Transverse colon (tissue), 4 donors: ENCODE measurements at regions not wholly inside any gene's neighbourhood (a gene's known extent, or its start where the extent isn't known, plus 50 kb on each side); places are given as distances from the start of the nearest gene placed in this dataset.

Experiments
- DNase-seq: peaks from one replicate; pipeline ENCODE4 v3.0.0-alpha.2; 2019
- H3K27ac ChIP-seq, 4 donors: fragments of 200-600 bp; sonication (generic); 2 replicates each; pipeline ENCODE4 v1.5.1; 2016 to 2018; ENCODE audit warnings: inconsistent platforms in 4 of 4
- H3K27me3 ChIP-seq: fragments of 200-600 bp; sonication (generic); 2 replicates; pipeline ENCODE4 v1.5.1; 2017; ENCODE audit warnings: inconsistent platforms
- H3K36me3 ChIP-seq, 4 donors: fragments of 200-600 bp; sonication (generic); 2 replicates each; pipeline ENCODE4 v1.5.1; 2017 to 2019; ENCODE audit warnings: inconsistent platforms in 4 of 4
- H3K4me1 ChIP-seq, 4 donors: fragments of 200-600 bp; sonication (generic); 2 replicates each; pipeline ENCODE4 v1.5.1; 2017 to 2020; ENCODE audit warnings: inconsistent platforms in 4 of 4
- H3K4me3 ChIP-seq, 4 donors: fragments of 200-600 bp; sonication (generic); 1 replicate in 1 of 4; 2 replicates in 3 of 4; pipeline versions ENCODE4 v1.5.1 to v1.6.1; 2017 to 2019; ENCODE audit warnings: inconsistent platforms in 4 of 4
- H3K9me3 ChIP-seq, 2 donors: fragments of 200-600 bp; sonication (generic); 2 replicates each; pipeline ENCODE4 v1.5.1; 2017 to 2019; ENCODE audit warnings: inconsistent platforms in 2 of 2
- EP300 ChIP-seq: sonication (generic); formaldehyde crosslinking; IDR thresholded peaks from one replicate; pipeline ENCODE4 v1.6.1; 2017; ENCODE audit warnings: antibody characterized with exemption, low read depth
- POLR2A ChIP-seq: fragments of 450-650 bp; IDR thresholded peaks from one replicate; pipeline ENCODE4 v1.6.1; 2016; ENCODE audit warnings: antibody characterized with exemption, mild to moderate bottlenecking, moderate library complexity
- POLR2AphosphoS5 ChIP-seq, 3 donors: sonication (generic); formaldehyde crosslinking; IDR thresholded peaks; one replicate each; pipeline ENCODE4 v1.6.1; 2016; ENCODE audit warnings: antibody characterized with exemption in 3 of 3
- WGBS, 2 donors: methylation state at CpG; one replicate each; pipeline ENCODE4 v1.1.5; 2018; ENCODE audit warnings: low coverage in 1 of 2; 5-methylcytosine and 5-hydroxymethylcytosine counted together
- in situ Hi-C, 4 donors: fragments of 200-750 bp; cut with MboI; loops; one replicate each; pipeline versions ENCODE4 v1.15.0 to v1.15.1; 2017; ENCODE audit warnings: low sequenced_read_pairs in 3 of 4, low pct_ligation_motif_present in 1 of 4, low pct_unique_long_range_greater_than_20kb in 1 of 4
- intact Hi-C: fragments of 100-400 bp; cut with DNase I; formaldehyde crosslinking; loops from one replicate; pipeline ENCODE4 v1.15.1; 2023; ENCODE audit warnings: low total_unique reads
- TF ChIP-seq, protein P1 (sequence below), 5 experiments: fragments of 200-600 bp in 3 of 5; fragments of 450-650 bp in 2 of 5; sonication (generic) in 3 of 5; IDR thresholded peaks; 1 replicate in 2 of 5; 2 replicates in 3 of 5; pipeline ENCODE4 v1.5.1; 2016 to 2017; ENCODE audit warnings: antibody characterized with exemption in 5 of 5, inconsistent platforms in 3 of 5, mild to moderate bottlenecking in 2 of 5, moderate library complexity in 1 of 5

DNA sequence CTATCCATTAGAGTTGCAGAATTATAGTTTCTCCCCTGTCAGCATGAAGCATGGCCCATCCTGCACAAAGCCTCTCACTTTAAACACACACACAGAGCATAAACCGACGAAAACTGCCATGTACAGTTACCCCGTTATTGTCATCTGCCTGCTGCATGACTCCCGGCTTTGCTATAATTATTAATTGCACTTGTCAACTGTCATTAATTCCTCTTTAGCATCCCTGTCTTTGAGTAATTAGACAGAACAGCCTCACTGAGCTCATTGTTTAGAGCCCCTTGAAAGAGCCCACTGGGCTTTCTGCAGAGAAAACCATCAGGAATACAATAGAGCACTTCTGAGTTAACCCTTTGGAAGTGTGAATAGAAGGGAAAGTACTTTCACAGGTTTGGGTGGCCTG, 307.2 kb upstream of the SOX5 start:
- intact Hi-C loops: no loop called here
- WGBS, 2 donors: 63 to 81% methylated on average over 4 of the region's 4 CpGs
- no peak for DNase-seq
- no peaks in the 10 kb centered on the region for H3K27me3 ChIP-seq
- TF ChIP-seq, protein P1, sequence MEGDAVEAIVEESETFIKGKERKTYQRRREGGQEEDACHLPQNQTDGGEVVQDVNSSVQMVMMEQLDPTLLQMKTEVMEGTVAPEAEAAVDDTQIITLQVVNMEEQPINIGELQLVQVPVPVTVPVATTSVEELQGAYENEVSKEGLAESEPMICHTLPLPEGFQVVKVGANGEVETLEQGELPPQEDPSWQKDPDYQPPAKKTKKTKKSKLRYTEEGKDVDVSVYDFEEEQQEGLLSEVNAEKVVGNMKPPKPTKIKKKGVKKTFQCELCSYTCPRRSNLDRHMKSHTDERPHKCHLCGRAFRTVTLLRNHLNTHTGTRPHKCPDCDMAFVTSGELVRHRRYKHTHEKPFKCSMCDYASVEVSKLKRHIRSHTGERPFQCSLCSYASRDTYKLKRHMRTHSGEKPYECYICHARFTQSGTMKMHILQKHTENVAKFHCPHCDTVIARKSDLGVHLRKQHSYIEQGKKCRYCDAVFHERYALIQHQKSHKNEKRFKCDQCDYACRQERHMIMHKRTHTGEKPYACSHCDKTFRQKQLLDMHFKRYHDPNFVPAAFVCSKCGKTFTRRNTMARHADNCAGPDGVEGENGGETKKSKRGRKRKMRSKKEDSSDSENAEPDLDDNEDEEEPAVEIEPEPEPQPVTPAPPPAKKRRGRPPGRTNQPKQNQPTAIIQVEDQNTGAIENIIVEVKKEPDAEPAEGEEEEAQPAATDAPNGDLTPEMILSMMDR (IDR thresholded peaks at IDR 0.05): no peak
- TF ChIP-seq POLR2AphosphoS5 (IDR thresholded peaks at IDR 0.05): no peak
- TF ChIP-seq EP300: no peak
- no peak for TF ChIP-seq POLR2A
- H3K4me3 ChIP-seq: no peak overlapping the region
- no peak overlapping the region for H3K27ac ChIP-seq
- H3K4me1 ChIP-seq: no peaks in the 10 kb centered on the region
- no peaks in the 10 kb centered on the region for H3K36me3 ChIP-seq
- in situ Hi-C loops: no loop called here
- no peaks in the 10 kb centered on the region for H3K9me3 ChIP-seq

DNA sequence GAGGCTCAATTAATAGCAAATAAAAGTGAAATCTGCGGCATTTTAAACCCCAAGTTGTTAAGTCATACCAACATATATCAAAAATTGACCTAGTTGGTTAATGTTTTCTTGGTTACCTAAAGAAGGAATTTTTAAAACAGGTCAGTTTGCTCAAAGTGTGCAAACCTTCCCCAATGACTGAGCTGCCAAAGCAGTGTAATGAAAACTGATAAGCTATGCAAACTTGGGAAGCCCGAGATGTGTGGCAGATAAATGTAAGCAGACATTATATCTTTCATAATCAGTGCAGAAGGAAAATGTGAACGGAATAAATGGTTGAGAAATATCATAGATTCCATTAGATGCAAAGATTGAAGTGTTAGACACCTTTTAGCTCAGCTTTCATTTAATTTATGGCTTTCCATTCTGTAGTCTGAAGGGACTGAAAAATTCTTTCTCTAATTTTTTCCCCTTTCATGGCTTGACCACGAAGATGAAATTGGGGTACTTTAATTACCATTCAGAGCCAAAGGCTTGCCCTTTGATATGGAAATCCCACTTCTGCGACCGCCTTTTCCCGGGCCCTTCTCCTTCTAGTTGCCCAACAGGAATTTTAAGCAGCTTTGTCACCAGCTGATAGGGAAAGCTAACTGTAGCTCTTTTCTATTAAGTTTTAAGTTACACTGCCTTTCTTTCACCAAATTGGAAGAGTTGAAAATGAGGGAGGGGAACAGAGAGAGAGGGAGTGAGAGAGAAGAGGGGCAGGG, 306.6 kb upstream of the SOX5 start:
- H3K4me3 ChIP-seq: no peak overlapping the region
- no peaks in the 10 kb centered on the region for H3K9me3 ChIP-seq
- TF ChIP-seq, protein P1 (IDR thresholded peaks at IDR 0.05): no peak
- TF ChIP-seq EP300 (no peak), POLR2A (no peak), POLR2AphosphoS5 (IDR thresholded peaks at IDR 0.05) (no peak)
- no peak overlapping the region for H3K27ac ChIP-seq
- in situ Hi-C loops (no loop called here), intact Hi-C loops (no loop called here)
- 54 to 63% methylated on average over 7 of the region's 7 CpGs for WGBS, 2 donors
- no peaks in the 10 kb centered on the region for H3K36me3 ChIP-seq
- no peaks in the 10 kb centered on the region for H3K4me1 ChIP-seq
- no peak for DNase-seq
- H3K27me3 ChIP-seq: no peaks in the 10 kb centered on the region

DNA sequence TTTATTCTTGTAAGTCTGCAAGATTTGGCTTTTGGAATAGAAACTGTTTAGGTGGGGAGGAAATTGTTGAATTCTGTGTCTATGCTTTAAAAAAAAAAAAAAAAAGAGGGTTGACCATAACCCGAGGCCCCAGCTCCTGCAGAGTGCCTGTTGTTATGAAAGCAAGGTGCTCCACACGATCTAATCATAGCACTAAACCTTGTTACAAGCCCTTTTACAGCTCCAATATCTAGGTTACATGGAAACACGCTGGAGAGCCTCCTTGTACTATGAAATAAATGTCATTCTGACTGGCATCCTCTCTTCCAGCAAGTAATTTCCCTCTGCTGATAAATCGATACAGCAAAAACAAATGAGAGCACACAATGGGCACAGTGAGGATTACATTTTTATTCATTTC, 303.1 kb upstream of the SOX5 start:
- Histone ChIP-seq H3K27me3 (no peaks in the 10 kb centered on the region), H3K27ac (no peak overlapping the region), H3K4me1 (no peaks in the 10 kb centered on the region), H3K4me3 (no peak overlapping the region), H3K9me3 (no peaks in the 10 kb centered on the region), H3K36me3 (no peaks in the 10 kb centered on the region)
- in situ Hi-C loops: no loop called here
- WGBS, 2 donors: 21 to 45% methylated on average over 4 of the region's 4 CpGs
- TF ChIP-seq EP300: no peak
- no peak for TF ChIP-seq POLR2A
- TF ChIP-seq, protein P1 (IDR thresholded peaks at IDR 0.05): no peak
- TF ChIP-seq POLR2AphosphoS5 (IDR thresholded peaks at IDR 0.05): no peak
- intact Hi-C loops: no loop called here
- DNase-seq: no peak

- no peak for TF ChIP-seq EP300
- TF ChIP-seq POLR2A: no peak
- TF ChIP-seq, protein P1 (IDR thresholded peaks at IDR 0.05): no peak
- TF ChIP-seq POLR2AphosphoS5 (IDR thresholded peaks at IDR 0.05): no peak
- intact Hi-C loops: no loop called here
- no peak for DNase-seq
- in situ Hi-C loops: no loop called here
- Histone ChIP-seq H3K4me3 (no peak overlapping the region), H3K9me3 (no peaks in the 10 kb centered on the region), H3K27ac (no peak overlapping the region), H3K27me3 (no peaks in the 10 kb centered on the region), H3K4me1 (no peaks in the 10 kb centered on the region), H3K36me3 (no peaks in the 10 kb centered on the region)
- 78 to 86% methylated on average over 5 to 6 of the region's 6 CpGs for WGBS, 2 donors
These were observed 297.5 kb upstream of the SOX5 start for GRCh38 chr12:24246934-24247333.
